H1 (cell line): ENCODE measurements at regions not wholly inside any gene's neighbourhood (a gene's known extent, or its start where the extent isn't known, plus 50 kb on each side); places are given as distances from the start of the nearest gene placed in this dataset.

Source experiments
- CTCF ChIA-PET: fragments of 300-600 bp; sonication (Branson Sonifier 250); formaldehyde crosslinking; loops from one replicate; lab custom pipeline; 2021; ENCODE audit not compliant: partially characterized antibody; lab: Charles Lee
- POLR2A ChIA-PET: fragments of 300-600 bp; sonication (Branson Sonifier 250); formaldehyde crosslinking; loops from one replicate; lab custom pipeline; 2021; ENCODE audit warnings: inconsistent platforms; ENCODE audit not compliant: partially characterized antibody; lab: Charles Lee
- DNase-seq, 2 experiments: peaks; one replicate each; pipeline versions ENCODE4 v3.0.0 to v3.0.0-alpha.2; 2010 to 2022; ENCODE audit warnings: low spot score in 2 of 2, low read depth in 1 of 2, mixed read lengths in 1 of 2
- FAIRE-seq: peaks from 2 replicates; lab custom pipeline; 2011; peaks lifted over from hg19 to GRCh38; lab: Jason Lieb, UNC
- H2AFZ ChIP-seq: 2 replicates; pipeline ENCODE4 v1.8.1; 2012; ENCODE audit warnings: low read length, inconsistent platforms
- H2AK5ac ChIP-seq: 2 replicates; pipeline ENCODE4 v1.6.1; 2013; ENCODE audit warnings: low read depth, low read length
- H2BK120ac ChIP-seq: replicated peaks from 2 replicates; pipeline ENCODE3; 2013; ENCODE audit warnings: low read depth, low read length, inconsistent platforms
- H2BK12ac ChIP-seq: 2 replicates; pipeline ENCODE4 v1.6.1; 2013; ENCODE audit warnings: low read depth, low read length
- H2BK15ac ChIP-seq: 2 replicates; pipeline ENCODE4 v1.6.1; 2013; ENCODE audit warnings: low read length
- H2BK20ac ChIP-seq: 2 replicates; pipeline ENCODE4 v1.6.1; 2013; ENCODE audit warnings: low read length
- H2BK5ac ChIP-seq: 2 replicates; pipeline ENCODE4 v1.6.1; 2013; ENCODE audit warnings: low read depth, low read length
- H3K14ac ChIP-seq: 2 replicates; pipeline ENCODE4 v1.6.1; 2013; ENCODE audit warnings: inconsistent platforms; ENCODE audit not compliant: insufficient read length
- H3K18ac ChIP-seq: 2 replicates; pipeline ENCODE4 v1.6.1; 2013; ENCODE audit warnings: low read length; ENCODE audit errors: extremely low read depth
- H3K23ac ChIP-seq: 2 replicates; pipeline ENCODE4 v1.6.1; 2013; ENCODE audit warnings: inconsistent platforms; ENCODE audit not compliant: insufficient read length
- H3K23me2 ChIP-seq: 2 replicates; pipeline ENCODE4 v1.6.1; 2013; ENCODE audit warnings: low read depth, low read length
- H3K27ac ChIP-seq: 2 replicates; pipeline ENCODE4 v1.6.1; 2011; ENCODE audit warnings: low read depth, low read length, inconsistent platforms
- H3K27me3 ChIP-seq, 4 experiments: replicated peaks in 1 of 4; 1 replicate in 1 of 4; 2 replicates in 3 of 4; pipeline versions ENCODE4 v1.6.1 to v1.8.1; 2011 to 2013; ENCODE audit warnings: low read length in 3 of 4, mild to moderate bottlenecking in 3 of 4, inconsistent platforms in 2 of 4, mixed read lengths in 2 of 4, moderate library complexity in 1 of 4; ENCODE audit not compliant: control insufficient read depth in 3 of 4, insufficient read depth in 3 of 4; ENCODE audit errors: extremely low read depth in 1 of 4
- H3K36me3 ChIP-seq, 4 experiments: 2 replicates each; pipeline versions ENCODE4 v1.6.1 to v1.8.1; 2011 to 2013; ENCODE audit warnings: mild to moderate bottlenecking in 4 of 4, low read length in 3 of 4, moderate library complexity in 2 of 4, control low read depth in 1 of 4, inconsistent platforms in 1 of 4; ENCODE audit not compliant: insufficient read depth in 4 of 4, control insufficient read depth in 2 of 4
- H3K4ac ChIP-seq: replicated peaks from 2 replicates; pipeline ENCODE3; 2013; ENCODE audit warnings: low read length, low read depth, mixed read lengths, inconsistent platforms; ENCODE audit not compliant: insufficient read length
- H3K4me1 ChIP-seq, 4 experiments: replicated peaks in 1 of 4; 1 replicate in 1 of 4; 2 replicates in 3 of 4; pipeline versions ENCODE4 v1.6.1 to v1.8.1; 2011 to 2013; ENCODE audit warnings: low read length in 3 of 4, inconsistent platforms in 2 of 4, mixed read lengths in 1 of 4; ENCODE audit not compliant: insufficient read depth in 4 of 4, control insufficient read depth in 3 of 4
- H3K4me2 ChIP-seq, 2 experiments: 2 replicates each; pipeline versions ENCODE4 v1.6.1 to v1.8.1; 2011 to 2013; ENCODE audit warnings: low read depth in 2 of 2, low read length in 2 of 2, control low read depth in 1 of 2, inconsistent platforms in 1 of 2, mild to moderate bottlenecking in 1 of 2; ENCODE audit not compliant: insufficient read depth in 1 of 2
- H3K4me3 ChIP-seq, 4 experiments: fragments of 200-600, 300-600 bp in 1 of 4; sonication (generic), shearing (Covaris generic), sonication (Bioruptor Twin) in 1 of 4; 2 replicates each; pipeline versions ENCODE4 v1.5.1 to v1.8.1; 2011 to 2016; ENCODE audit warnings: low read length in 4 of 4, low read depth in 3 of 4, control low read depth in 2 of 4, inconsistent platforms in 2 of 4, mild to moderate bottlenecking in 2 of 4, mixed read lengths in 1 of 4, moderate library complexity in 1 of 4; ENCODE audit not compliant: insufficient read depth in 2 of 4; ENCODE audit errors: extremely low read depth in 1 of 4
- H3K56ac ChIP-seq: replicated peaks from 2 replicates; pipeline ENCODE3; 2013; ENCODE audit warnings: low read depth, mild to moderate bottlenecking, mixed read lengths, low read length, inconsistent platforms; ENCODE audit not compliant: insufficient read length
- H3K79me1 ChIP-seq: 2 replicates; pipeline ENCODE4 v1.6.1; 2013; ENCODE audit warnings: low read depth, low read length, control low read depth
- H3K79me2 ChIP-seq, 2 experiments: 2 replicates each; pipeline versions ENCODE4 v1.6.1 to v1.8.1; 2012 to 2013; ENCODE audit warnings: low read length in 2 of 2, mild to moderate bottlenecking in 2 of 2, inconsistent platforms in 1 of 2; ENCODE audit not compliant: insufficient read depth in 2 of 2, control insufficient read depth in 1 of 2
- H3K9ac ChIP-seq, 4 experiments: replicated peaks in 1 of 4; 1 replicate in 1 of 4; 2 replicates in 3 of 4; pipeline versions ENCODE4 v1.6.1 to v1.8.1; 2011 to 2013; ENCODE audit warnings: low read depth in 3 of 4, low read length in 3 of 4, control low read depth in 2 of 4, mild to moderate bottlenecking in 2 of 4, moderate library complexity in 2 of 4, inconsistent platforms in 1 of 4; ENCODE audit errors: extremely low read depth in 1 of 4
- H3K9me3 ChIP-seq, 2 experiments: 2 replicates each; pipeline versions ENCODE4 v1.6.1 to v1.8.1; 2012 to 2013; ENCODE audit warnings: mild to moderate bottlenecking in 2 of 2, moderate library complexity in 2 of 2, control low read depth in 1 of 2, inconsistent platforms in 1 of 2, low read depth in 1 of 2, low read length in 1 of 2, mixed read lengths in 1 of 2; ENCODE audit not compliant: insufficient read depth in 2 of 2
- H4K20me1 ChIP-seq, 2 experiments: replicated peaks in 1 of 2; 2 replicates each; pipeline versions ENCODE3 to v1.8.1; 2011 to 2013; ENCODE audit warnings: inconsistent platforms in 2 of 2, low read length in 2 of 2, mild to moderate bottlenecking in 1 of 2; ENCODE audit not compliant: insufficient read depth in 2 of 2, control insufficient read depth in 1 of 2
- H4K5ac ChIP-seq: 2 replicates; pipeline ENCODE4 v1.6.1; 2013; ENCODE audit warnings: low read length, low read depth, mixed read lengths, inconsistent platforms; ENCODE audit not compliant: insufficient read length
- H4K8ac ChIP-seq: 2 replicates; pipeline ENCODE4 v1.8.0; 2013; ENCODE audit warnings: mild to moderate bottlenecking, moderate library complexity, low read length, inconsistent platforms; ENCODE audit not compliant: insufficient read depth; ENCODE audit errors: extremely low read depth
- H4K91ac ChIP-seq: replicated peaks from 2 replicates; pipeline ENCODE3; 2013; ENCODE audit warnings: low read length, mixed read lengths, inconsistent platforms; ENCODE audit not compliant: insufficient read length
- BCL11A ChIP-seq, 2 experiments: IDR thresholded peaks; one replicate each; pipeline ENCODE4 v1.6.1; 2011; ENCODE audit warnings: low read depth in 2 of 2, low read length in 2 of 2, mild to moderate bottlenecking in 2 of 2
- BRCA1 ChIP-seq: IDR thresholded peaks from 2 replicates; pipeline ENCODE4 v1.6.1; 2012; ENCODE audit warnings: low read depth, low read length, improper control_type of control experiment
- CTBP2 ChIP-seq: IDR thresholded peaks from 2 replicates; pipeline ENCODE4 v1.7.0; 2011; ENCODE audit warnings: borderline replicate concordance, mild to moderate bottlenecking, moderate library complexity, mixed read lengths, low read length; ENCODE audit not compliant: insufficient read depth, insufficient read length
- E2F6 ChIP-seq: IDR thresholded peaks from 2 replicates; pipeline ENCODE4 v1.6.1; 2012; ENCODE audit warnings: inconsistent platforms
- GABPA ChIP-seq: IDR thresholded peaks from 2 replicates; pipeline ENCODE4 v1.6.1; 2011; ENCODE audit warnings: mild to moderate bottlenecking, low read length, moderate library complexity, borderline replicate concordance; ENCODE audit not compliant: insufficient read depth
- KDM4A ChIP-seq: IDR thresholded peaks from one replicate; pipeline ENCODE4 v1.7.1; 2012; ENCODE audit warnings: low read depth, mild to moderate bottlenecking, moderate library complexity, low read length, inconsistent platforms; ENCODE audit not compliant: severe bottlenecking
- MAFK ChIP-seq: IDR thresholded peaks from 2 replicates; pipeline ENCODE4 v1.6.1; 2012; ENCODE audit warnings: low read depth, mild to moderate bottlenecking, improper control_type of control experiment, low read length
- NRF1 ChIP-seq: IDR thresholded peaks from 2 replicates; pipeline ENCODE4 v1.6.1; 2011; ENCODE audit warnings: mild to moderate bottlenecking, low read depth, low read length, improper control_type of control experiment
- PHF8 ChIP-seq: fragments of 200-600 bp; sonication (generic); conservative IDR thresholded peaks from 2 replicates; pipeline ENCODE4 v1.7.1; 2012; ENCODE audit warnings: low read depth, mild to moderate bottlenecking, inconsistent platforms, low read length, moderate library complexity
- TAF1 ChIP-seq: IDR thresholded peaks from 2 replicates; pipeline ENCODE4 v1.6.1; 2011; ENCODE audit warnings: mild to moderate bottlenecking, low read depth, low read length
- YY1 ChIP-seq: IDR thresholded peaks from 2 replicates; pipeline ENCODE4 v1.6.1; 2011; ENCODE audit warnings: low read depth, mild to moderate bottlenecking, low read length
- ZNF274 ChIP-seq: IDR thresholded peaks from 2 replicates; pipeline ENCODE4 v1.7.0; 2012; ENCODE audit warnings: low read length, borderline replicate concordance; ENCODE audit errors: extremely low read depth

- no peak overlapping the region for H4K8ac ChIP-seq
- H3K36me3 ChIP-seq, result no peaks in the 10 kb centered on the region
- no peaks in the 10 kb centered on the region for H3K79me2 ChIP-seq
- H3K4me3 ChIP-seq, result no peak overlapping the region
- FAIRE-seq, result no peak
- H3K9me3 ChIP-seq, result no peaks in the 10 kb centered on the region
- TF ChIP-seq GABPA (no peak), NRF1 (no peak), MAFK (no peak), CTBP2 (no peak), KDM4A (no peak), BCL11A (IDR thresholded peaks at IDR 0.05; ENCODE audit: low read depth in 2 of 2, low read length in 2 of 2) (no peak), TAF1 (no peak), YY1 (no peak), ZNF274 (no peak), PHF8 (no peak), E2F6 (no peak), BRCA1 (no peak)
- H3K4ac ChIP-seq, result no peak overlapping the region
- H3K56ac ChIP-seq, result no peak overlapping the region
- CTCF ChIA-PET, result interaction anchor here (1.1 kb wide), 1 partner anchor 15 kb away, joined by 3 read pairs; no protein-coding TSS in a partner anchor
- H3K27me3 ChIP-seq, result no peaks in the 10 kb centered on the region
- H4K20me1 ChIP-seq, result no peaks in the 10 kb centered on the region
- no peak overlapping the region for H3K23ac ChIP-seq
- no peak overlapping the region for H3K18ac ChIP-seq
- no peak overlapping the region for H2AK5ac ChIP-seq
- H2BK12ac ChIP-seq, result no peak overlapping the region
- POLR2A ChIA-PET, result no interaction called here
- H3K4me1 ChIP-seq, result no peaks in the 10 kb centered on the region
- no peak overlapping the region for H2BK5ac ChIP-seq
- H3K14ac ChIP-seq, result no peak overlapping the region
- H2BK15ac ChIP-seq, result no peak overlapping the region
- no peak overlapping the region for H3K27ac ChIP-seq
- no peak overlapping the region for H4K5ac ChIP-seq
- no peak for DNase-seq
- no peak overlapping the region for H3K9ac ChIP-seq
- no peak overlapping the region for H2AFZ ChIP-seq
- no peak overlapping the region for H3K4me2 ChIP-seq
- H2BK120ac ChIP-seq, result no peak overlapping the region
- no peak overlapping the region for H2BK20ac ChIP-seq
- H3K23me2 ChIP-seq, result no peaks in the 10 kb centered on the region
- no peak overlapping the region for H4K91ac ChIP-seq
- no peaks in the 10 kb centered on the region for H3K79me1 ChIP-seq
Measured at GRCh38 chr13:66077132-66077689, 1152.9 kb downstream of the PCDH9 start.
